Choroid plexus epithelial cell (primary cell): ENCODE measurements at regions not wholly inside any gene's neighbourhood (a gene's known extent, or its start where the extent isn't known, plus 50 kb on each side); places are given as distances from the start of the nearest gene placed in this dataset.

Experiments
- DNase-seq: peaks from one replicate; pipeline ENCODE4 v3.0.0-alpha.2; 2010; ENCODE audit warnings: low read depth
- H3K4me3 ChIP-seq: 2 replicates; pipeline ENCODE4 v1.5.1; 2011; ENCODE audit warnings: low read depth, mild to moderate bottlenecking, control low read depth, low read length, moderate library complexity
- CTCF ChIP-seq: conservative IDR thresholded peaks from 2 replicates; pipeline ENCODE4 v1.5.1; 2011; ENCODE audit warnings: low read depth, mild to moderate bottlenecking, control low read depth, inconsistent platforms, low read length, moderate library complexity

- no peak for TF ChIP-seq CTCF
- DNase-seq: no peak
- H3K4me3 ChIP-seq: no peak overlapping the region
Observed at GRCh38 chr3:80055306-80055705, 287.5 kb upstream of the ROBO1 start.

- DNase-seq: no peak
- no peak overlapping the region for H3K4me3 ChIP-seq
- no peak for TF ChIP-seq CTCF
Observed at GRCh38 chr3:80052271-80052670, 284.5 kb upstream of the ROBO1 start.

- TF ChIP-seq CTCF: no peak
- no peak overlapping the region for H3K4me3 ChIP-seq
- no peak for DNase-seq
Observed at GRCh38 chr3:80051602-80051962, 283.8 kb upstream of the ROBO1 start.

- TF ChIP-seq CTCF: no peak
- DNase-seq: no peak
- H3K4me3 ChIP-seq: no peak overlapping the region
Observed at GRCh38 chr3:80050826-80051601, 283.2 kb upstream of the ROBO1 start.

- no peak for DNase-seq
- TF ChIP-seq CTCF: no peak
- H3K4me3 ChIP-seq: no peak overlapping the region
Observed at GRCh38 chr3:80043226-80043625, 275.4 kb upstream of the ROBO1 start.

- TF ChIP-seq CTCF: no peak
- H3K4me3 ChIP-seq: no peak overlapping the region
- DNase-seq: peak; percentile 10
Observed at GRCh38 chr3:80040067-80040466, 272.3 kb upstream of the ROBO1 start.

- DNase-seq: no peak
- no peak overlapping the region for H3K4me3 ChIP-seq
- TF ChIP-seq CTCF: no peak
Observed at GRCh38 chr3:80036176-80036575, 268.4 kb upstream of the ROBO1 start.
